Upper lobe of left lung (tissue), 4 donors: ENCODE measurements at regions not wholly inside any gene's neighbourhood (a gene's known extent, or its start where the extent isn't known, plus 50 kb on each side); places are given as distances from the start of the nearest gene placed in this dataset.

Experiments used
- POLR2AphosphoS5 ChIP-seq, 2 donors: sonication (generic); formaldehyde crosslinking; IDR thresholded peaks; one replicate each; pipeline ENCODE4 v1.5.1; 2017; ENCODE audit warnings: antibody characterized with exemption in 2 of 2
- TF ChIP-seq, protein P1 (sequence below), 6 experiments: fragments of 450-650 bp in 4 of 6; fragments of 200-600 bp in 2 of 6; sonication (generic) in 2 of 6; IDR thresholded peaks; one replicate each; pipeline ENCODE4 v1.5.1; 2016 to 2019; ENCODE audit warnings: antibody characterized with exemption in 6 of 6

GRCh38 chr5:101894985-101895384 lies 401.1 kb downstream of the SLCO4C1 start:
- TF ChIP-seq, protein P1, sequence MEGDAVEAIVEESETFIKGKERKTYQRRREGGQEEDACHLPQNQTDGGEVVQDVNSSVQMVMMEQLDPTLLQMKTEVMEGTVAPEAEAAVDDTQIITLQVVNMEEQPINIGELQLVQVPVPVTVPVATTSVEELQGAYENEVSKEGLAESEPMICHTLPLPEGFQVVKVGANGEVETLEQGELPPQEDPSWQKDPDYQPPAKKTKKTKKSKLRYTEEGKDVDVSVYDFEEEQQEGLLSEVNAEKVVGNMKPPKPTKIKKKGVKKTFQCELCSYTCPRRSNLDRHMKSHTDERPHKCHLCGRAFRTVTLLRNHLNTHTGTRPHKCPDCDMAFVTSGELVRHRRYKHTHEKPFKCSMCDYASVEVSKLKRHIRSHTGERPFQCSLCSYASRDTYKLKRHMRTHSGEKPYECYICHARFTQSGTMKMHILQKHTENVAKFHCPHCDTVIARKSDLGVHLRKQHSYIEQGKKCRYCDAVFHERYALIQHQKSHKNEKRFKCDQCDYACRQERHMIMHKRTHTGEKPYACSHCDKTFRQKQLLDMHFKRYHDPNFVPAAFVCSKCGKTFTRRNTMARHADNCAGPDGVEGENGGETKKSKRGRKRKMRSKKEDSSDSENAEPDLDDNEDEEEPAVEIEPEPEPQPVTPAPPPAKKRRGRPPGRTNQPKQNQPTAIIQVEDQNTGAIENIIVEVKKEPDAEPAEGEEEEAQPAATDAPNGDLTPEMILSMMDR (IDR thresholded peaks at IDR 0.05), result no peak
- TF ChIP-seq POLR2AphosphoS5 (IDR thresholded peaks at IDR 0.05), result no peak
